ENCODE measurements at regions not wholly inside any gene's neighbourhood (a gene's known extent, or its start where the extent isn't known, plus 50 kb on each side); places are given as distances from the start of the nearest gene placed in this dataset.
"Not testable (repeated sequence)": the region's sequence is repeated elsewhere in the genome, so short reads cannot be mapped to it uniquely, and the experiment has no call there.

DNA sequence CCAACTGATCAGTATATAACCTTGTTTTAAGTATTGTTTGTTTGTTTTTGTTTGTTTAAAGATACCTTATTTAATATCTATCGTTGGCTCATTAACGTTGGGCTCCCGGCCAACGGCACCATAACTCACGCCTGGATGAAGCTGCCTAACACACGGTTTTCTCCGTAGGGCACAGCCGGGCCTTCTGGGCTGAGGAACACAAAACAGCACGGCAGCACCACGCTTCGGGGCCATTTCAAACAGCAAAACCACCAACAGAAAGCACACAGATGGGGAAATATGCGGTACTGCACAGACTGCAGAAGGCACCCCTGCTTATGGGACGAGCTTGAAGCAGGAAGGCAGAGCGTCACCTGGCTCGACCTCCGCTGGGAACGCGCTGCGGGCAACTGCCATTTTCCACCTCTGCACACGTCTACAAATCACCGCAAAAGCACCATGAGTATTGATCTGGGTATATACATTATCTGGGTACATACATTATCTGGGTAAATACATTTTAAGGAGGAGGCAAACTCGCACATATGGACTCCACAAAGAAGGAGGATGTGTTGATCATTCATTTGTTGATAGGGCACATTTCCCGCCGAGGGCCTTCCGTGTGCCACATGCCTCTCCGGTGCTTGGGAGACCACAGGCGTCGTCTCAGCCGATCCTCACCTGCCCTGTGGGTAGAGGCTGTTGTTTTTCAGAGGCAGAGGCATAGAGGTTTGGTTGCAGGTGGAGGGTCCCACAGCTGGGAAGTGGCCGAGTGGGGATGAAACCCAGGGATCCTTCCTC lies 123.7 kb upstream of the ATP2B2 start:
- no peak for DNase-seq

DNA sequence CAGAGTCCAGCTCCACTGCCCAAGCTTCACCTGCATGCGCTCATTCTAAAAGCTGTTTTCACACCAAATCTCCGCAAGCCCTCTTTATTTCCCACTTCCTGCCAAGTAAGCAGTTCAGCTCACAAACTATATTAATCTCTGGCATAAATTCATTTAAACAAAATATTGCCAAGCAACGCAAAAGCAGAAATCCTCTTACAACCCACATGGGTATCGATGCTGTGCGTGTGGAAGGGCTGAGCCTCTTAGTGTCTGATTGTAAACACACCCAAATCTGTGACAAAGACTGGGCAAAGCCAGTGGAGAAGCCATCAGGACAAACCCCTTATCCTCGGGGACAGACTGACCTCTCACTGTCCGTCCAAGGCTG lies 124.3 kb upstream of the ATP2B2 start:
- DNase-seq, result no peak

DNA sequence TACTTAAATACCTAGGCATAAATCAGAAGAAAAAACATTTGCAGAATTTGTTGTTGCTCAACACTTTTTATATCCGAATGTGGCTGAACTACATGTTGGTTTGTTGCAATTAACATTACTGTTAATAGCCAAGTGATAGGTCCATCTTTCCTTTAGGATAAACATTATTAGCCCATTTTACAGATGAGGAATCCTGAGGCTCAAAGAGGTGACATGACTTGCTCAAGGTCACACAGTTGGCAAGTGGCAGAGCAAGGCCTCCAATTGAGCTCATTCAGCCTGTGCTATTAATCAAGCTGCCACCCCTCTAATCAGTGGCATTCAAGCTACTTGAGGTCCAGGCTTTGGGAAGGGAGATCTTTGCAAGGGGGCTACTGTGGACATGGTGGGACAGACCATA lies 125.8 kb upstream of the ATP2B2 start:
- no peak for DNase-seq

DNA sequence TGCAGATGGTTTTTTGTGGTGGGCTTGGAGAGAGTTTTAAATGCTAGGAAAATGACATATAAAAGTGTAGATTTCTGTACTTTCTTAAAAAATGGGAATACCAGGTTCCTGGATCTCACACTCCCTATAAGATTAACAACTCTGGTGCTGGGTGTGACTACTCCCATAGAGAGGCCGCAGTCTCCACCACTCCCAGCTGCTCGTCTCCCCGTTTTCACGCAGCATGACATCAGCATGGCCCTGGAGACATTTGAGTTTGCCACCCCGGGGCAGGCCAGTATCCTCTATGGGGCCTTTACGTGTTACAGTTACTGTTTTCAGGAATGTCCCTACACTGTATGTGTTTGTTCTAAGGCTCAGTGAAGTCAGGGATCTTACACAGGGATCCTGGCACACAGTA lies 126.7 kb upstream of the ATP2B2 start:
- no peak for DNase-seq

DNA sequence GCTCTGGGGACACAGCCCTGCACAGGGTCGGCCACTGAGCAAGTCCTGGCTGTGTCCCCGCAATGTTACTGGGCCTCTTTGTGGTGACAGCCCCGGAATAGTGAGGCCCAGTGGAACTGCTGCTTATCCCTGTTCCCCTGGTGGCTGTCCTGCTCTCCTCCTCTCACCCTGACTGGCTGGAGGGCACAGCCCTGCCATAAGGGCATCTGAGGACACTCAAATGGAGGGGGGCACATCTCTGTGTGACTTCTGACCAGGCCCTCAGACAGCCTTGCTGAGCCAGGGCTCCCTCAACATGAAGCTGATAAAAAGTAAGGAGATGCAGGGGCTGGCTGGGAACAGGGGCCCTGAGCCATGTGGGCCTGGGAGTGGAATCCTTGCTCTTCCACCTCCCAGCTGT lies 127.4 kb upstream of the ATP2B2 start:
- DNase-seq, result no peak

DNA sequence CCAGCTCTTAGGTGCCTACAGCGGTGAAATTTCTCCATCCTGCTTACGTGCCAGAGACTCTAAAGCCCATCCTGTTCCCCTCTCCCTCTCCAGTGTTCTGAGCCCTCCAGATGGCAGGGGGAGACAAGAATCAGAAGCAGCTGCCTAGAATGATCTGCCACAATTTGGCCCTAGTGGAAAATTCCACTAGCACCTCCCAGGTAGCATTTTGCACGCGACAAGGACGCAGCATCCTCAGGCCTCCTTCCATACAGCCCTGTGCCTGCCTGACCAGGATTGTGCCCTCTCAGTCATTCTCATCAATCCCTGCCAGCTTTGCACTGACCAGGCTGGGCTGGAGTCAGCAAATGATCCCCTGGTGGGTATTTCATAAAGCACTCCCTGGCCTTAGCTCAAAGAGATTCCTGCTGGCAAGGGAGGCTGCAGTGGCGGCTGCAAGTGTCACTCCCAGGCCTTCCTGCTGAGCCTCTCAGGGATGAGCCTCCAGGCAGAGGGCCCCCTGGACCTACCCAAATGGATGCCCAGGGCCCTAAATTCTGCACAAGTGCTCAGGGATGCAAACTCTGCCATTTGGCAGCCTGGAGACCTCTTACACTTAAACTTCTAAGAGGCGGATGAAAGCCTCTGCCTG lies 130.2 kb upstream of the ATP2B2 start:
- no peak for DNase-seq

DNA sequence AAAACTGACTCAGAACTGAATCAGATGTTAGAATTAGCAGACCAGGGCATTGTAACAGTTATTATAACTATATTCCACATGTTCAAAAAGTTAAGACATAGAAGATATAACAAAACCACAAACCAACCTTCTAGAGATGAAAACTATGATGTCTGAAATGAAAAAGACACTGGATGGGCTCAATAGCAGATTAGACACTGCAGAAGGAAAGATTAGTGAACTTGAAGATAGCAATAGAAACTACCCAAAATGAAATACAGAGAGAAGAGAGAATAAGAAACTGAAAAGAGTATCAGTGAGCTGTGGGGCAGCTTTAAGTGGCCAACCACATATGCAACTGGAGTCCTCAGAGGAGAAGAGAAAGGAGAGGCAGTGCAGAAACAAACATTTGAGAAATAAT lies 132.0 kb upstream of the ATP2B2 start:
- no peak for DNase-seq

DNA sequence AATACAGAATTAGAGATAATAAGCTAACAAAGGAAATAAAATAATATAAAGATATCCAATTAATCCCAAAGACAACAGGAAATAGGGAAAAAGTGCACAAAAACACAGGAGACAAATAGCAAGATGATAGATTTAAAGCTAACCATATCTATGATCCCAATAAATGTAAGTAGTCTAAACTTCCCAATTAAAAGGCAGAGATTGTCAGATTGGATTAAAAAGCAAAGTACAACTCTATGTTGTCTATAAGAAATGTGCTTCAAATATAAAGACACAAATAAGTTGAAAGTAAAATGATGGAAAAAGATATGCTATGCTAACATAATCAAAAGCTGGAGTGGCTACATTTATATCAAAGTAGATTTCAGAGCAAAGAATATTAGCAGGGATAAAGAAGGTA lies 133.1 kb upstream of the ATP2B2 start:
- DNase-seq, result no peak

DNA sequence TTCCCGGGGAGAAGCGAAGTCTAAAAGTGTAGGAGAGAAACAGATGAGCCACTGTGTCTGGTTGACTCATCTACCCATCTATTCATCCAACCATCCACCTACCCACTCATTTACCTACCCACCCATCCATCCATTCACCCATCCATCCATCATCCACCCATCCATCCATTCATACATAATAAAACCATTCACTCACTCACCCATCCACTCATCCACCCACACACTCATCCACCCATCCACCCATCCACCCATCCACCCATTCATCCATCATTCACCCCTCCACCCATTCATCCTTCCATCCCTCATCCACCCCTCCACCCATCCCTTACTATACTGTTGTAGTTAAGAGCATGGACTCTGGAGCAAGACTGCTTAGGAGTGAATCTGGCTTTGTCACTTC lies 136.4 kb upstream of the ATP2B2 start:
- DNase-seq, result no peak

DNA sequence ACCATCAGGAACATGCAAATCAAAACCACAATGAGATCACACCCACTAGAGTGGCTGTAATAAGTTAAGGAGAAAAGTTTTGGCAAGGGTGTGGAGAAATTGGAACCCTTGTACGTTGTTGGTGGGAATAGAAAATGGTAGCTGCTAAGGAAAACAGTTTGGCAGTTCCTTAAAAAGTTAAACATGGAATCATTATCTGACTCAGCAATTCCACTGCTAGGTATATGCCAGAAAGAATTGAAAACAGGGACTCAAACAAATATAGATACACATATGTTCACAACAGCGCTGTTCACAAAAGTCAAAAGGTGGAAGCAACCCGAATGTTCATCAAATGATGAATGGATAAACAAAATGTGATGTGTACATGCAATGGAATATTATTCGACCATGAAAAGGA lies 138.8 kb upstream of the ATP2B2 start:
- DNase-seq, result no peak

DNA sequence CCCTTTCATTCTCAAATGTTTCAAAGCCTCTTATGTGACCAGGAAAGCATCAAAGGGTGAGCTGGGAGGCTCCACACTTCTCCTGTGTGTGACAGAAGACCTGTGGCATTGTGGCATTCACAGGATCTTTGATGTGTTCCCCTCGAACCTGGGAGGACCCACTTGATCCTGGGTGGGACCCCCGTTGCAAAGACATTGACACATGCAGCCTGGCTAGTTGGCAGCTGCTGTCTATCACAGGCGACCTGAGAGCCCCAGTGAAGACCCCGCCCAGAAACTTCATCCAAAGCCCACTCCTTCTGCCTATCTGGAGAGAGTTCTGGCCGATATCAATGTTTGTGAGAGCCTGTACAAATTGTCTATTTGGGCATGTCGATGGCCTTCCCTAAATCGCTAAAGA lies 140.4 kb upstream of the ATP2B2 start:
- no peak for DNase-seq

DNA sequence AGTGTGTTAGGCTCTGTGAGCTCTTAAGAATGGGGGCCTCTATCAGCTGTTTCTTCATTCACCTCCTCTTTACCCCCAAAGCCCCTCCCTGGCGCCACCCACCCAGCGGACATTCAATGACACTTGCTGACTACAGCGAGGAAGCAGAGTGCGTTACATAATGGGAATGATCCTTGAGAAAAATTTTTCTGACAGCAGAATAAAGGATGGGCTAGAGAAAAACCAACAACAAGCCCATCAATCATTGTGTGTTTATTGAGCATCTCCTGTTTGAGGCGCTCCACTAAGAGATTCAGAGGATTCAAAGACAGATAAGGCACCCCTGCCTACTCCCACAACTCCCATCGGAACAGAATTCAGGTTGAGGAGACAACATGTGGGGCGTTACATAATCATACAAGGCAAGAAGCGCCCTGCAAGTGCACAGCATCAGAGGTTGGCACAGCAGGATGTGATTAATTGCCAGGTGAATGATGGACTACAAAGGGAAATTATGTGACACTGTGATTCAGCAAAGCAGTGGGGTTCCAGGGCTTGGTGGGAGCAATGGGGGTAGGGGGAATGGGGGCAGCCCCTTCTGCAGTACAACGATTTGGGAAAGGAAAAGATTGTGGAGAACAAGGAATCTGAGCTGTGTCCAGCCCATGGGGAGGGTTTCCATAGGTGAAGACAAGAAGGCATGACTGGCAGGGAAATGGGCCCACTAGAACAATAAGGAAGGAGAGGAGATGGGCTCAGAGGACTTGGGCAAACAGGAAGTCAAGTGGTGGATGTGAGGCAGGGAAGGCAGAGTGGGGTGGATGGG lies 141.3 kb upstream of the ATP2B2 start:
- DNase-seq, result no peak

DNA sequence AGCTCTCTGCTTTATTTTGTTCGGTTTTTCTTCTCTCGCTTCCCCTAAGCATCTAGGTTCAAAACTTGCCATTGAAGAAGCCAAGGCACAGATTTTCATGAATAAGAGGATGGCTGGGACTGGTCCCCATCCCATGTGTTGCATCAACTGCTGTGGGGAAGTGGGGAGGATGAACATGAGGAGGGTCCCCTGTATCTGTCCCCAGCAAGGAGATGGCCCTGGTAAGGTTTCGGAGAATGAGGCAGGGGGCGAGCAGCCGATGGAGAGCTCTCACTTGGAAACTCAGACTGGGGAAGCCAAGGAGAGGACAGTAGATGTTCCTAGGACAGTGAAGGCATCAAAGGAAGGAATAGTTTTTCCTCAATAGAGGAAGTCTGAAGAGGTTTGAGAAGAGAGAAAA lies 142.0 kb upstream of the ATP2B2 start:
- no peak for DNase-seq

DNA sequence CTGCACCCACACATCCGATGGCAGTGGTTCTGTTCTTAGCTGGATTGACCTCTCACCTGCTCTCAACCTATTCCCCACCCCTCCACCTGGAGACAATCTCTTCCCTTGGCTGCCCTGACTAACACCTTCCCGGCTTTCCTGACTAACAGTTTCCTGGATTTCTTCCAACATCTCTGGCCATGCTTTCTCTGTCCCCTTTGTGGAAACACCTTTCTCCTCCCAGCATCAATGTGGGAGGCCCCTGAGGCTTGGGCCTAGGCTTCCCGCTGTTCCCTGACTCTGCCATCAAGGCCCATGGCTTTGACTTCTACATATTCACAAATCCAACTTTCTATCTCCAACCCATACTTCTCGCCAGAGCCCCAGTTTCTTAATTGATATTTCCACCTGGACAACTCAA lies 142.8 kb upstream of the ATP2B2 start:
- no peak for DNase-seq

DNA sequence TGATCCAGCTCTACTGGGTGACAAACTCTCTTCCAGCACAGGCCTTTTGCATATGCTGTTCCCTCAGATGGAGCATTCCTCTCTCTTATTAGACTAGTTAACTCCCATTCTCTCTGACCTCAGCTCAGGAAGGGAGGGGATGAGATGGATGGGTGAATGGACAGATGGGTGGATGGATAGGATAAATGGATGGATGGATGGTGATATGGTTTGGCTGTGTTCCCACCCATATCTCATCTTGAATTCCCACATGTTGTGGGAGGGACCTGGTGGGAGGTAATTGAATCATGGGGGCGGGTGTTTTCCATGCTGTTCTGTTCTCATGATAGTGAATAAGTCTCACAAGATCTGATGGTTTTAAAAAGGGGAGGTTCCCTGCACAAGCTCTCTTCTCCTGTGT lies 144.1 kb upstream of the ATP2B2 start:
- not testable (repeated sequence) for DNase-seq

DNA sequence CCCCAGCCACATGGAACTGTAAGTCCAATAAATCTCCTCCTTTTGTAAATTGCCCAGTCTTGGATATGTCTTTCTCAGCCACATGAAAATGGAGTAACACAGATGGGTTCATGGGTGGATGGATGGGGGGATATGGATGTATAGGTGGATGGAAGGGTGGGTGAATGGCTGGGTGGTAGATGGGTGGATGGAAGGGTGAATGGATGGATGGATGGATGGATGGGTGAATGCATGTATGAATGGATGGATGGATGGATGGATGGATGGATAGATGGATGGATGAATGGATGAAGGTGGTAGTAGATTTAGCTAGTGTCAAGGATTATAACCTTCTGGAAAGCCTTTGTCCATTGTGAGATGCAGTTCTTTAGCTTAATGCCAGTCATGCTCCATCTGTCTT lies 146.1 kb upstream of the ATP2B2 start:
- no peak for DNase-seq

DNA sequence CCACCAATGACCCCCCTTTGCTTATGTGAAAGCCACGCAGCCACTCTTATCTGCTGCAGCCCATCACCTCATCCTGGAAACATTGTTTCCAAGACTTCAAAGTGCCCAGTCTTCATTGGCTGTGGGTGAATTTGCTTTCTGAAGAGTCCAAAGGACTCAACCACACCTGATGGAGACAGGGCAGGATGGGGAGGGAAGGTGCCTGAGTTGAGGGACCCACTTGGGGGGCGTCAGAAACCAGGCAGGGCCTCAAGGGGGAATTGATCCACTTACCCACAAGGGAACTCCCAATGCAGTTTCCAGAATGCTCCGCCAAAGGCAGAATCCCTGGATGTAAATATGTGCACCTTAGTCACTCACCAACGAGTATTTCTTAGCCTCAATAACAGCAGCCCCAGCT lies 147.9 kb upstream of the ATP2B2 start:
- DNase-seq, result no peak

DNA sequence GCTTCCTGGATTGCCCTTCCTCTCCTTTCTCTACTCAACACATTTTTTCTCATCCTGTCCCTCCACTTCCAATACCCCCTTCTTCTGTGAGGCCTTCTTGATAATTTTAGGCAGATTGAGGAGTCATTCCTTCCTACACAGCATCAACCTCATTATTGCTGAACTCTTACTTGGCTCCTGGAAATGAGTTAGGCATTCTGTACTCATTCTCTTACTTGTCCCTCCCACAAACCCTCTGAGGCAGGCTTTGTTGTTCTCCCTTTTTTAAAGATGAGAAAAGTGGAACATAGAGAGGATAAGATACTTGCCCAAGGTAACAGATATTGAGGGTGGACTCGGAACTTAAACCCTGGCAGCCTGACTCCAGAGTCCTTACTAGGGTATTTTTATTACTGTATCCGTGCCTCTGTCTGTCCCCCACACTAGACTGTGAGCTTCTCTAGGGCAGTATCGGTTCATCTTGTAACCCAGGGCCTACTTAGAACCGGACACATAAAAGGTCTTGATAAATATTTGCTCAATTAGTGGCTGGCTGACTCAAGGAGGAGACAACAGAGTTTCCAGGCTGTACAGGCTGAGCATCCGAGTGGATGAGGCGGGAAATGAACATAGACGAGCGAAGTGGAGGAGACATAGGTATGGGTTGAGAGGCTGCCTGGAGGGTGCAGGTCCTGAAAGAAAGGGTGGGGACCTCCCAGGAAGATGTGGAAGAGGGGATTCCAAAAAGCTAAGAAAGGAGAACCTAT lies 148.7 kb upstream of the ATP2B2 start:
- no peak for DNase-seq

DNA sequence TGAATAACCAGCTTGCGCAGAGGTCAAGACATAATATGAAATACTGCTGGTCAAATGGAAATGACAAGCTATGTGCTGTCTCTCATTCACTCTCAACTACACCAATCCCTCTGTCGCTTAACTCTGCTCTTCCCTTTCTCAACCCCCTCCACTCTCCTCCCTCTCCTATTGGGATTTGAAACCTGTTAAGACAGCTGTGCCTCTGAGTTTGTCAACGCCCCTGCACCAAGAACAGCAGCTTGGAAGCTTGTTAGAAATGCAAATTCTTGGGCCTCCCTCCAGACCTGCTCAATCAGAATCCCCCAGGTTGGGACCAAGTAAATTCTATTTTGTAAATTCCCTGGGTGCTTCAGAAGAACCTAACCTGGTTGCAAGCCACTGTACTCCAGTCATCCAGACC lies 149.7 kb upstream of the ATP2B2 start:
- no peak for DNase-seq

DNA sequence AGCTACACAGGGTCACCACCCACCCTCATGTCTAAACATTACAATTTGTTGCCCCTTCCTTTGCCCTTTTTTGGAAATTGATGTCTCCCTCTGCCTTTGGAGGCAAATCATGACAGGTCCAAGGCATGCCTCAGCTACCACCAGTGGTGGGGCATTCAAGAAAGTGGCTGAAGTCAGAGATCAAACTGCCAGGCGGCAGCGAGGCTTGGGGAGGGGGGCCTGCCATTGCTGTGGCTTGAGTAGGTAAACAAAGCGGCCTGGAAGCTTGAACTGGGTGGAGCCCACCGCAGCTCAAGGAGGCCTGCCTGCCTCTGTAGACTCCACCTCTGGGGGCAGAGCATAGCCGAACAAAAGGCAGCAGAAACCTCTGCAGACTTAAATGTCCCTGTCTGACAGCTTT lies 152.0 kb upstream of the ATP2B2 start:
- not testable (repeated sequence) for DNase-seq

DNA sequence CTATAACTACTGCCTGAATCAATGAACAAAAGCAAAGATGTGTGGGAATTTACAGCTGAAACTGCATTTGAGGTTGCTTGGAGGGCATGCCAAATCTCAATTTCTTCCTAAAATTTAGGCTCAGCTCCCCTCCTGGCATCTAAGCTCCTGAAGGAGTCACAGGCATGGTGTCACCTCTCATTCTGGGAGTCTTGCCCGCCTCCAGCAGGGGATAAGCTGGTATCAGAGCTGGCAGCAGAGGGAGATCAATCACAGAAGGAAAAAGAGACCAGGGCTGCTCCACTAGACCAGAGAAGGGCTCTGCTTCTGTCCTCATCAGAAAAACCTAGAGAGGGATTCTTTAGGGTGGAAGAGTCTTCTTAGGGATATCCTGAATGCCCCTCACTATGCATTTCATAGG lies 150.4 kb upstream of the SLC6A11 start:
- DNase-seq, result no peak

DNA sequence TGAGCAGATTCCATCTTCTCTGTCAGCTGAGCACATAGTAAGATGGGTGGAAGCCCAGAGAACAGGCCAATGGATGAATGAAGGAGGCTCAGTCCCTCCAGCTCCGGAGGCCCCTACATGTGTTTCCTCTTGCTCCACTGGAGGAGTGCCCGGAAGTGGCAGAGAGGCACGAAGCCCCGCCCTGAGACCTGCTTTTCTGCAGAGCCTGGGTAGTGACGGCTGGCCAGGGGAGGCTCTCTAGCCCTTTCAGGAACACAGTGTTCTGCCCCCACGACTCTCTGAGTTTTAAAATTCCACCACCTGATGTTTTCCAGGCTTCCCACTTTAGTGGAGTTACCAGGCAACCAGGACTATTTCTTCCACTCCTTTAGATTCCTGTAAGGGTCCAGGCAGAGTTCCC lies 149.4 kb upstream of the SLC6A11 start:
- no peak for DNase-seq

DNA sequence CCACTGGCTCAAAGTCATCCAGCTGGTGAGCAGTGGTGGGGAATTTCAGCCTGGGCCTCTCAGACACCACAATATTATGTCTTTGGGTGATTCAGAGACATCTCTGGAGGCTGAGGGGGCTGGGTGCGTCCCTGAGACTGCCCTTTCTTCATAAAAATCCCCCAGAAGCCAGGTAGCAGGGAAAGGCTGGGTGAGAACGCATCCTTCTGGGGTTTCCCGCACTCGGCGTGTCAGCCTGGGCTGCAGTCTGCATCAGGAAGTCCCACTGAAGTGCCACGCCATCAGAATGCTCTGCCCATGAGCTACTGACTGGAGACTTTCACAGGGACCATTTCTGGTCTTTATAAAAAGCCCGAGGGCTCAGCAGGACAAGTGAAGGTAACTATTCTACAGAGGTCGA lies 148.8 kb upstream of the SLC6A11 start:
- no peak for DNase-seq
